ENCODE measurements at regions not wholly inside any gene's neighbourhood (a gene's known extent, or its start where the extent isn't known, plus 50 kb on each side); places are given as distances from the start of the nearest gene placed in this dataset.
"Not testable (repeated sequence)": the region's sequence is repeated elsewhere in the genome, so short reads cannot be mapped to it uniquely, and the experiment has no call there.

- not testable (repeated sequence) for H3K36me3 ChIP-seq (ENCODE audit: control insufficient read depth in 2 of 2, insufficient read depth in 2 of 2, low read length in 2 of 2); H3K9ac ChIP-seq (ENCODE audit: low read length in 2 of 2); H3K4me1 ChIP-seq (ENCODE audit: control insufficient read depth, insufficient read depth, low read length); H3K27me3 ChIP-seq (ENCODE audit: control insufficient read depth in 1 of 2, insufficient read depth in 2 of 2, low read length in 2 of 2); H3K27ac ChIP-seq (ENCODE audit: low read length); H3K4me3 ChIP-seq (ENCODE audit: low read length in 2 of 2); H3K9me3 ChIP-seq (ENCODE audit: control insufficient read depth in 2 of 2, low read length in 2 of 2)
Measured at GRCh38 chr10:46202405-46202804, 84.4 kb upstream of the ANTXRL start.

GRCh38 chr10:46204482-46205102, 82.2 kb upstream of the ANTXRL start:
- not testable (repeated sequence) for H3K36me3 ChIP-seq (ENCODE audit: control insufficient read depth in 2 of 2, insufficient read depth in 2 of 2, low read length in 2 of 2); H3K27me3 ChIP-seq (ENCODE audit: control insufficient read depth in 1 of 2, insufficient read depth in 2 of 2, low read length in 2 of 2); H3K9me3 ChIP-seq (ENCODE audit: control insufficient read depth in 2 of 2, low read length in 2 of 2)

DNA sequence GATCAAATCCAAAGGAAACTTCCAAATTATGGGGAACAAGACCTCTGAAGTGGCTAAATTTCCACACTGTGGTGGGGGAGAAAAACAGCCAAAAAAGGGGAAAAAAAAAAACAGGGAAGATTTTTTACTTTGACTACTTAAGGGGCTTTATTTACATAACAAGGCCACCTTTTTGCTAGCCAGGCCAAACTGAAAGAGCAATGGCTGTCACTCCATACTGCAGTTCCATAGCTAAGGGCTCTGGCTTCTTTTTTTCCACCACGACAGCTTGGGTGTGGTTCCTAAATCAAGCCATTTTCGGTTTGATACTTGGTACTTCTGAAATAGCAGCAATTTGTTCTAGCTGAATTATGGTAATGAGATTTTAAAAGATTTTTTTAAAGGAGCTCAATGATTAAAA, 76.4 kb upstream of the ANTXRL start:
- H3K4me3 ChIP-seq (ENCODE audit: low read length in 2 of 2); H3K4me1 ChIP-seq (ENCODE audit: control insufficient read depth, insufficient read depth, low read length): not testable (repeated sequence)

More at GRCh38 chr10:46204482-46205102, 82.2 kb upstream of the ANTXRL start:
- H3K4me3 ChIP-seq (ENCODE audit: low read length in 2 of 2); H3K4me1 ChIP-seq (ENCODE audit: control insufficient read depth, insufficient read depth, low read length); H3K9ac ChIP-seq (ENCODE audit: low read length in 2 of 2); H3K27ac ChIP-seq (ENCODE audit: low read length): not testable (repeated sequence)

DNA sequence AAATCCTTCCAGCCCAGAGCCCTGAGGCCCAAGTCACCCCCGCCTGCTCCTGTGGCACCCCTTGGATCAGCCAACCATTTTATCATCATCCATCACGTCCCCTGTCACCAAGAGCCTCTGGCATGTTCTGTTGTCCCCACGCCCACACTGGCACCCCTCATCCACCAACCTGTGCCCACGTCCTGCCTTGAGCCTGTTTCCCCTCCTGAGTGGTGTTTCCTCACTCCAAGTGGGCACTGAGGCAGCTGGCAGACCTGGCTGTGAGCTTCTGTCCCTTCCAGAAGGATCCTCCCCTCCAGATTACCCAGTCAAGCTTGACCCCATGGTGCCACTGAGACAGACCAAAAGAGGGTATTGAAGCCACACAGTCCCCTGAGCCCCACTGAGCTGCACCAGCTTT, 71.4 kb upstream of the ANTXRL start:
- Histone ChIP-seq H3K27ac (ENCODE audit: low read length) (no peak overlapping the region), H3K36me3 (ENCODE audit: control insufficient read depth in 2 of 2, insufficient read depth in 2 of 2, low read length in 2 of 2) (no peaks in the 10 kb centered on the region), H3K9me3 (ENCODE audit: control insufficient read depth in 2 of 2, low read length in 2 of 2) (no peaks in the 10 kb centered on the region), H3K27me3 (ENCODE audit: control insufficient read depth in 1 of 2, insufficient read depth in 2 of 2, low read length in 2 of 2) (peaks cover 0 to 19% of the 10 kb centered on the region in 2 donors), H3K4me1 (ENCODE audit: control insufficient read depth, insufficient read depth, low read length) (no peaks in the 10 kb centered on the region), H3K4me3 (ENCODE audit: low read length in 2 of 2) (no peak overlapping the region), H3K9ac (ENCODE audit: low read length in 2 of 2) (no peak overlapping the region)

More for the DNA sequence above, 76.4 kb upstream of the ANTXRL start:
- H3K9ac ChIP-seq (ENCODE audit: low read length in 2 of 2); H3K9me3 ChIP-seq (ENCODE audit: control insufficient read depth in 2 of 2, low read length in 2 of 2); H3K27ac ChIP-seq (ENCODE audit: low read length); H3K27me3 ChIP-seq (ENCODE audit: control insufficient read depth in 1 of 2, insufficient read depth in 2 of 2, low read length in 2 of 2); H3K36me3 ChIP-seq (ENCODE audit: control insufficient read depth in 2 of 2, insufficient read depth in 2 of 2, low read length in 2 of 2): not testable (repeated sequence)

DNA sequence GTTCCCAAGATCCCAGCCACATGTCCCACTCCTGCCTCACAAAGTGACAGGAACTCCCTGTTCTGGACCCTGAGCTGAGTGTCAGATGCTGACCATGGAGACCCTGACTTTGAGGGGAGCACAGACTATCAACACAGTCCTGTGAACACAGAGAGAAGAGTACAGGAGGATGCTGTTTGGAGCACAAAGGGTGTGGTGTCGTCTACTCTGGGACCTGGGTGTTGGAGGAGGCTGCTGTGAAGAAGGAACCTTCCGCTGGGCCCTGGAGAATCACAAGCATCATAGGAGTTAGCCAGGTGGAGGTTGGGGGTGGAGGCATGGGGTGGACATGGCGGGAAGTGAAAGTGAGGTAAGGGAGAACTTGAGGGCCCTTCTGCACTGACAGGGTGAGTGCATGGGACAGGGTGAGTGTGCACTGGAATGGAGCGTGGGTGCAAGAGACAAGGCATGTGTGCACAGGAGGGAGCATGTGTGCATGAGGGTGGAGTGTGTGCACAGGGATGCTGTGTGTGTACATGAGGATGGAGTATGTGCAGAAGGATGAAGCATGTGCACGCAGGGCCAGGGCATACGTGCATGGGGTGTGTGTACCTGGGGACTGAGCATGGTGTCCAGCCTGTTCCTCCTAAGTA, 70.7 kb upstream of the ANTXRL start:
- Histone ChIP-seq H3K9ac (ENCODE audit: low read length in 2 of 2) (no peak overlapping the region), H3K4me3 (ENCODE audit: low read length in 2 of 2) (no peak overlapping the region)

DNA sequence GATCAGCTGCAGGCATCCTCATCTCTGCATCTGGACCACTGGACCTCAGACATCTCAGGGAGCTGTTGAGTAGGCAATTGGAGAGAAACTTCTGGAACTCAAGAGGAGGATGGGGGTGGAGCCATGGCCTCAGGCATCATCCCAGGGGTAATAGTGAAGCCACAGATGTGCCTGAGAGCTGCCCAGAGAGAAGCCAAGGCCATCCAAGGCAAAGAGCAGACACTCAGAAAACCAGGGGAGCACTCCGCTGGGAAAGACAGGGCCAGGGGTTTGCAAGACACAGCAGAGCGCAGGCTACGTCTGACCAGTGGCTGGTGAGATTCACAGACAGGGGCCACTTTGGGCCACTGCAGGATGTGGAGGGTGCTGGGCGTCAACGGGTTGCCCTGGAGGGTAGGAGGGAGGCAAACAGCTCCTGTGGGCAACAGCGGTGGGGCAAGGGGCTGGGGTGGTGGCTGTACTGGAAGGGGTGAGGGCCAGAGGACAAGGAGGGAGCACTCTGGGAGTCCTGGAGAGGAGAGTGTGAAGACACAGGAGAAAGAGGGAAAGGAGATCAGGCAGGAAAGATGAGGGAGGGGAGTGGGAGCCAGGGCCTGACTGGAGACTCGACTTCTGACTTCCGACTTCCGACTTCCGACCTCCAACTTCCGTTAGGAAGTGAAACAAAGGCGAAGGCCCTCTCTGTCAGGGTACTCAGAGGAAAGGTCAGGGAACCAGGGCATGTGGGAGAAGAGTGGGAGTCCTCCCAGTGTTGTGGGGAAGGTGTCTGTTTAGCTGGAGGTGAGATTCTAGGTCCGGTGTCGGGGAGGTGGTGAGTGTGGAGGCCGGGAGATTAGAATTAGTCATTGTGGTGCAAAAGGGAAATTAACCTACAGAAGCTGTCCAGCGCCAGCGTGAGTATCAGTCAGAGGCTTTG, 69.7 kb upstream of the ANTXRL start:
- Histone ChIP-seq H3K27me3 (ENCODE audit: control insufficient read depth in 1 of 2, insufficient read depth in 2 of 2, low read length in 2 of 2) (peaks cover 0 to 19% of the 10 kb centered on the region in 2 donors), H3K9me3 (ENCODE audit: control insufficient read depth in 2 of 2, low read length in 2 of 2) (no peaks in the 10 kb centered on the region), H3K9ac (ENCODE audit: low read length in 2 of 2) (no peak overlapping the region), H3K36me3 (ENCODE audit: control insufficient read depth in 2 of 2, insufficient read depth in 2 of 2, low read length in 2 of 2) (no peaks in the 10 kb centered on the region), H3K27ac (ENCODE audit: low read length) (no peak overlapping the region), H3K4me3 (ENCODE audit: low read length in 2 of 2) (no peak overlapping the region), H3K4me1 (ENCODE audit: control insufficient read depth, insufficient read depth, low read length) (no peaks in the 10 kb centered on the region)

More for the DNA sequence above, 70.7 kb upstream of the ANTXRL start:
- peaks cover 0 to 19% of the 10 kb centered on the region in 2 donors for H3K27me3 ChIP-seq (ENCODE audit: control insufficient read depth in 1 of 2, insufficient read depth in 2 of 2, low read length in 2 of 2)
- no peaks in the 10 kb centered on the region for H3K36me3 ChIP-seq (ENCODE audit: control insufficient read depth in 2 of 2, insufficient read depth in 2 of 2, low read length in 2 of 2)
- H3K9me3 ChIP-seq (ENCODE audit: control insufficient read depth in 2 of 2, low read length in 2 of 2), result no peaks in the 10 kb centered on the region
- no peaks in the 10 kb centered on the region for H3K4me1 ChIP-seq (ENCODE audit: control insufficient read depth, insufficient read depth, low read length)
- H3K27ac ChIP-seq (ENCODE audit: low read length), result no peak overlapping the region

- Histone ChIP-seq H3K4me3 (ENCODE audit: low read length in 2 of 2) (no peak overlapping the region), H3K27me3 (ENCODE audit: control insufficient read depth in 1 of 2, insufficient read depth in 2 of 2, low read length in 2 of 2) (peaks cover 0 to 19% of the 10 kb centered on the region in 2 donors), H3K9ac (ENCODE audit: low read length in 2 of 2) (no peak overlapping the region), H3K27ac (ENCODE audit: low read length) (no peak overlapping the region), H3K9me3 (ENCODE audit: control insufficient read depth in 2 of 2, low read length in 2 of 2) (no peaks in the 10 kb centered on the region), H3K4me1 (ENCODE audit: control insufficient read depth, insufficient read depth, low read length) (no peaks in the 10 kb centered on the region), H3K36me3 (ENCODE audit: control insufficient read depth in 2 of 2, insufficient read depth in 2 of 2, low read length in 2 of 2) (no peaks in the 10 kb centered on the region)
Measured at GRCh38 chr10:46217752-46218453, 68.9 kb upstream of the ANTXRL start.

- no peak overlapping the region for H3K4me3 ChIP-seq (ENCODE audit: low read length in 2 of 2)
- H3K4me1 ChIP-seq (ENCODE audit: control insufficient read depth, insufficient read depth, low read length), result no peaks in the 10 kb centered on the region
- H3K27ac ChIP-seq (ENCODE audit: low read length), result no peak overlapping the region
- H3K9ac ChIP-seq (ENCODE audit: low read length in 2 of 2), result no peak overlapping the region
- peaks cover 0 to 22% of the 10 kb centered on the region in 2 donors for H3K27me3 ChIP-seq (ENCODE audit: control insufficient read depth in 1 of 2, insufficient read depth in 2 of 2, low read length in 2 of 2)
- no peaks in the 10 kb centered on the region for H3K9me3 ChIP-seq (ENCODE audit: control insufficient read depth in 2 of 2, low read length in 2 of 2)
- no peaks in the 10 kb centered on the region for H3K36me3 ChIP-seq (ENCODE audit: control insufficient read depth in 2 of 2, insufficient read depth in 2 of 2, low read length in 2 of 2)
Measured at GRCh38 chr10:46218921-46219320, 67.9 kb upstream of the ANTXRL start.

DNA sequence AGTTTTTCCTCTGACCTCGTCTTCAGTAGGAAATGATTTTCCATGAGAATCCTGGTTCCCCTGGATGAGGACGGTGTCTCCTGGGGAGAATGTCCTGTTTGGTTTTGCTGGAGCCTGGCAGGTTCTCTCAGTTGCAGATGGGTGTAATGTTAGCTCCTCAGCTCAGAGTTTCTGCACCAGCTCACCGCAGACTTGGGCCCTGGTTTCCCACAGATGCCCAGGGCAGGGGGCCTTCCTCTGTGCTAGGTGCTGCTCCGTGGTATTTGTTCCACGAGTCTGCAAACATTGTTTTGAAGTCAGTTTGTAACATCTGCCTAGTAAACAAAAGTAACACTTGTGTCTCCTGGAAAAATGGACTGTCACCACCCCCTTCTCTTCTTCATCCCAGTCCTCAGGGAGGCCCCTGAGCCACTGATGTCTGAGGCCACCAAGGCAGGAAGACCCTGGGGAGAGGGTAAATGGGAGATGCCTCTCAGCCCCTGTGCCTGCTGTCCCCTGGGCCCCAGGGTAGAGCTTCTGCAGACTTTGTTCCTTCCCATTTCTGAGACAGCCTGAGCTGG, 67.3 kb upstream of the ANTXRL start:
- H3K36me3 ChIP-seq (ENCODE audit: control insufficient read depth in 2 of 2, insufficient read depth in 2 of 2, low read length in 2 of 2); H3K9me3 ChIP-seq (ENCODE audit: control insufficient read depth in 2 of 2, low read length in 2 of 2); H3K4me3 ChIP-seq (ENCODE audit: low read length in 2 of 2); H3K9ac ChIP-seq (ENCODE audit: low read length in 2 of 2); H3K4me1 ChIP-seq (ENCODE audit: control insufficient read depth, insufficient read depth, low read length); H3K27ac ChIP-seq (ENCODE audit: low read length): not testable (repeated sequence)
- peaks cover 0 to 22% of the 10 kb centered on the region in 2 donors for H3K27me3 ChIP-seq (ENCODE audit: control insufficient read depth in 1 of 2, insufficient read depth in 2 of 2, low read length in 2 of 2)

DNA sequence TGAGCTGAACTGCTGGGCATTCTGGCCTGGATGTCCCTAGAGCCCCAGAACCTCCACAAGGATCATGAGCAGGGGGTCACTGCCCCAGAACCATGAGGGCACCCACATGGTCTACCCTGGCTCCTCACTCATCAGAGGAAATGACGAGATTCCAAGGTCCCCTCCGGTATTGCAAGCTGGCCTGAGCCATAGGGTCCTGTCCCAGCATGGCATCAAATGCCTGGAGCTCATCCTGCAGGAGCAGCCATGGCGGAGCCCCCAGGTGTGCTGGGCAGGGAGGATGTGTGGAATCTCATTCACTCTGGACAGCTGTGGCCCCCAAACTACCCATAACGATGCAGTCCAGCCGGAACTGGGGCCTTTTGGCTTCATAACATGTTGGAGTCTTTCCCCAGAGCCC, 66.6 kb upstream of the ANTXRL start:
- H3K36me3 ChIP-seq (ENCODE audit: control insufficient read depth in 2 of 2, insufficient read depth in 2 of 2, low read length in 2 of 2), result no peaks in the 10 kb centered on the region
- no peaks in the 10 kb centered on the region for H3K4me1 ChIP-seq (ENCODE audit: control insufficient read depth, insufficient read depth, low read length)
- no peak overlapping the region for H3K9ac ChIP-seq (ENCODE audit: low read length in 2 of 2)
- H3K27ac ChIP-seq (ENCODE audit: low read length), result no peak overlapping the region
- no peak overlapping the region for H3K4me3 ChIP-seq (ENCODE audit: low read length in 2 of 2)
- no peaks in the 10 kb centered on the region for H3K9me3 ChIP-seq (ENCODE audit: control insufficient read depth in 2 of 2, low read length in 2 of 2)
- H3K27me3 ChIP-seq (ENCODE audit: control insufficient read depth in 1 of 2, insufficient read depth in 2 of 2, low read length in 2 of 2), result peaks cover 0 to 22% of the 10 kb centered on the region in 2 donors
